HG03280 (cell line): ENCODE measurements at regions not wholly inside any gene's neighbourhood (a gene's known extent, or its start where the extent isn't known, plus 50 kb on each side); places are given as distances from the start of the nearest gene placed in this dataset.

Experiments
- ATAC-seq: cut with Tn5 transposase; IDR thresholded peaks from one replicate; pipeline ENCODE4 v1.9.1; 2021; ENCODE audit warnings: mild to moderate bottlenecking, moderate library complexity; ENCODE audit not compliant: unreplicated experiment

- ATAC-seq = no peak
These were observed 406.0 kb downstream of the GADD45G start for GRCh38 chr9:90010793-90011192.

GRCh38 chr9:90012949-90013348 is 408.1 kb downstream of the GADD45G start:
- no peak for ATAC-seq

- ATAC-seq = no peak
These were observed 409.0 kb downstream of the GADD45G start for GRCh38 chr9:90013778-90014177.

GRCh38 chr9:90014421-90014820 is 409.6 kb downstream of the GADD45G start:
- no peak for ATAC-seq

- ATAC-seq = no peak
These were observed 411.5 kb downstream of the GADD45G start for GRCh38 chr9:90016272-90016671.

- no peak for ATAC-seq
These were observed 412.9 kb downstream of the GADD45G start for GRCh38 chr9:90017679-90018078.

- no peak for ATAC-seq
These were observed 413.9 kb downstream of the GADD45G start for GRCh38 chr9:90018688-90019087.

- no peak for ATAC-seq
These were observed 414.8 kb downstream of the GADD45G start for GRCh38 chr9:90019626-90020025.

GRCh38 chr9:90020276-90020871 is 415.6 kb downstream of the GADD45G start:
- no peak for ATAC-seq

GRCh38 chr9:90021216-90021906 is 416.5 kb downstream of the GADD45G start:
- no peak for ATAC-seq

GRCh38 chr9:90022474-90022873 is 417.7 kb downstream of the GADD45G start:
- no peak for ATAC-seq

- no peak for ATAC-seq
These were observed 419.0 kb downstream of the GADD45G start for GRCh38 chr9:90023861-90024260.

- ATAC-seq = no peak
These were observed 419.6 kb downstream of the GADD45G start for GRCh38 chr9:90024409-90024808.

GRCh38 chr9:90024823-90025222 is 420.0 kb downstream of the GADD45G start:
- no peak for ATAC-seq

- no peak for ATAC-seq
These were observed 421.0 kb downstream of the GADD45G start for GRCh38 chr9:90025816-90026215.

- no peak for ATAC-seq
These were observed 422.5 kb downstream of the GADD45G start for GRCh38 chr9:90027296-90027790.

GRCh38 chr9:90029386-90029785 is 424.6 kb downstream of the GADD45G start:
- ATAC-seq = no peak

GRCh38 chr9:90029996-90030395 is 425.2 kb downstream of the GADD45G start:
- no peak for ATAC-seq

GRCh38 chr9:90032296-90033027 is 427.6 kb downstream of the GADD45G start:
- ATAC-seq = no peak

GRCh38 chr9:90033028-90033650 is 428.3 kb downstream of the GADD45G start:
- ATAC-seq = no peak

GRCh38 chr9:90034071-90034470 is 429.3 kb downstream of the GADD45G start:
- ATAC-seq = no peak
